GM23248 (cell line): ENCODE measurements at regions not wholly inside any gene's neighbourhood (a gene's known extent, or its start where the extent isn't known, plus 50 kb on each side); places are given as distances from the start of the nearest gene placed in this dataset.

Experiments
- EZH2 ChIP-seq: fragments of 200-600 bp; sonication (generic); IDR thresholded peaks from 2 replicates; pipeline ENCODE4 v1.6.1; 2018; ENCODE audit warnings: antibody characterized with exemption, mild to moderate bottlenecking; ENCODE audit not compliant: insufficient read depth, poor library complexity, severe bottlenecking
- EZH2phosphoT487 ChIP-seq: fragments of 200-600 bp; sonication (generic); IDR thresholded peaks from 2 replicates; pipeline ENCODE4 v1.6.1; 2018; ENCODE audit warnings: antibody characterized with exemption, moderate library complexity, mild to moderate bottlenecking, low read depth; ENCODE audit not compliant: insufficient read depth

- TF ChIP-seq EZH2 (no peak), EZH2phosphoT487 (no peak)
Observed at GRCh38 chr20:50272030-50272723, 81.5 kb downstream of the CEBPB start.
